ENCODE measurements at regions not wholly inside any gene's neighbourhood (a gene's known extent, or its start where the extent isn't known, plus 50 kb on each side); places are given as distances from the start of the nearest gene placed in this dataset.

GRCh38 chr4:56286763-56287162 is 100.5 kb downstream of the AASDH start:
- TF ChIP-seq REST (IDR thresholded peaks at IDR 0.05; ENCODE audit: insufficient read depth in 1 of 2, low read depth in 2 of 2, low read length in 2 of 2), result no peak
- TF ChIP-seq SIN3A (IDR thresholded peaks at IDR 0.05; ENCODE audit: borderline replicate concordance, insufficient read depth, low read length), result no peak
- TF ChIP-seq FOXP2 (optimal IDR thresholded peaks at IDR 0.05; ENCODE audit: borderline replicate concordance, extremely low read depth, extremely low read length, insufficient read depth), result no peak
- no peak for TF ChIP-seq POLR2AphosphoS5 (IDR thresholded peaks at IDR 0.05; ENCODE audit: low read depth, low read length)
- no peak for TF ChIP-seq TAF1 (IDR thresholded peaks at IDR 0.05; ENCODE audit: borderline replicate concordance, insufficient read depth, low read length)

GRCh38 chr4:56283375-56283774 is 103.9 kb downstream of the AASDH start:
- TF ChIP-seq POLR2AphosphoS5 (IDR thresholded peaks at IDR 0.05; ENCODE audit: low read depth, low read length), result no peak
- no peak for TF ChIP-seq TAF1 (IDR thresholded peaks at IDR 0.05; ENCODE audit: borderline replicate concordance, insufficient read depth, low read length)
- TF ChIP-seq FOXP2 (optimal IDR thresholded peaks at IDR 0.05; ENCODE audit: borderline replicate concordance, extremely low read depth, extremely low read length, insufficient read depth), result no peak
- TF ChIP-seq SIN3A (IDR thresholded peaks at IDR 0.05; ENCODE audit: borderline replicate concordance, insufficient read depth, low read length), result no peak
- TF ChIP-seq REST (IDR thresholded peaks at IDR 0.05; ENCODE audit: insufficient read depth in 1 of 2, low read depth in 2 of 2, low read length in 2 of 2), result no peak

GRCh38 chr4:56282004-56282403 is 105.3 kb downstream of the AASDH start:
- TF ChIP-seq FOXP2 (optimal IDR thresholded peaks at IDR 0.05; ENCODE audit: borderline replicate concordance, extremely low read depth, extremely low read length, insufficient read depth) (no peak), TAF1 (IDR thresholded peaks at IDR 0.05; ENCODE audit: borderline replicate concordance, insufficient read depth, low read length) (no peak), POLR2AphosphoS5 (IDR thresholded peaks at IDR 0.05; ENCODE audit: low read depth, low read length) (no peak), SIN3A (IDR thresholded peaks at IDR 0.05; ENCODE audit: borderline replicate concordance, insufficient read depth, low read length) (no peak), REST (IDR thresholded peaks at IDR 0.05; ENCODE audit: insufficient read depth in 1 of 2, low read depth in 2 of 2, low read length in 2 of 2) (no peak)

GRCh38 chr4:56276547-56276946 is 110.7 kb downstream of the AASDH start:
- TF ChIP-seq FOXP2 (optimal IDR thresholded peaks at IDR 0.05; ENCODE audit: borderline replicate concordance, extremely low read depth, extremely low read length, insufficient read depth) (no peak), SIN3A (IDR thresholded peaks at IDR 0.05; ENCODE audit: borderline replicate concordance, insufficient read depth, low read length) (no peak), REST (IDR thresholded peaks at IDR 0.05; ENCODE audit: insufficient read depth in 1 of 2, low read depth in 2 of 2, low read length in 2 of 2) (no peak), POLR2AphosphoS5 (IDR thresholded peaks at IDR 0.05; ENCODE audit: low read depth, low read length) (no peak), TAF1 (IDR thresholded peaks at IDR 0.05; ENCODE audit: borderline replicate concordance, insufficient read depth, low read length) (no peak)

GRCh38 chr4:56273391-56273790 is 113.9 kb downstream of the AASDH start:
- no peak for TF ChIP-seq POLR2AphosphoS5 (IDR thresholded peaks at IDR 0.05; ENCODE audit: low read depth, low read length)
- TF ChIP-seq REST (IDR thresholded peaks at IDR 0.05; ENCODE audit: insufficient read depth in 1 of 2, low read depth in 2 of 2, low read length in 2 of 2), result no peak
- no peak for TF ChIP-seq SIN3A (IDR thresholded peaks at IDR 0.05; ENCODE audit: borderline replicate concordance, insufficient read depth, low read length)
- no peak for TF ChIP-seq TAF1 (IDR thresholded peaks at IDR 0.05; ENCODE audit: borderline replicate concordance, insufficient read depth, low read length)
- no peak for TF ChIP-seq FOXP2 (optimal IDR thresholded peaks at IDR 0.05; ENCODE audit: borderline replicate concordance, extremely low read depth, extremely low read length, insufficient read depth)
